ENCODE measurements at regions not wholly inside any gene's neighbourhood (a gene's known extent, or its start where the extent isn't known, plus 50 kb on each side); places are given as distances from the start of the nearest gene placed in this dataset.

DNA sequence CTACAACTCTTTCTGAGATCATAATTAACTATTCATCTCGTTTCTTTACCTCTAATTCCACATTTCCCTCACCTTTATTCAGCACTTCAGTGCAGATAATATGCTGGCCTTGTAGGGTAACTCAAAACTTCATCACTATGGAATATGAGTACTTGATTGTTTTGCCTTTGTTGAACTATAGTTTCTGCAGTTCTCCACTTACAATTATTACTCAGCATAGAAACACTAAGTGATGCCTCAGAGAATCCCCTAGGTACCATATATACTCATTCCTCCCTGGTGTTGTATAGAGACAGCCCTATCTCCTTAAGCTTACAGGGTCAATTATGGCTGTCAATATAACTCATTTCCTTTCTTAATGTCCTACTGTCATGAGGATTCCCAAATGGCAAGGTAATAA lies 380.6 kb upstream of the RBMS3 start (continued):
- TF ChIP-seq, protein P1, sequence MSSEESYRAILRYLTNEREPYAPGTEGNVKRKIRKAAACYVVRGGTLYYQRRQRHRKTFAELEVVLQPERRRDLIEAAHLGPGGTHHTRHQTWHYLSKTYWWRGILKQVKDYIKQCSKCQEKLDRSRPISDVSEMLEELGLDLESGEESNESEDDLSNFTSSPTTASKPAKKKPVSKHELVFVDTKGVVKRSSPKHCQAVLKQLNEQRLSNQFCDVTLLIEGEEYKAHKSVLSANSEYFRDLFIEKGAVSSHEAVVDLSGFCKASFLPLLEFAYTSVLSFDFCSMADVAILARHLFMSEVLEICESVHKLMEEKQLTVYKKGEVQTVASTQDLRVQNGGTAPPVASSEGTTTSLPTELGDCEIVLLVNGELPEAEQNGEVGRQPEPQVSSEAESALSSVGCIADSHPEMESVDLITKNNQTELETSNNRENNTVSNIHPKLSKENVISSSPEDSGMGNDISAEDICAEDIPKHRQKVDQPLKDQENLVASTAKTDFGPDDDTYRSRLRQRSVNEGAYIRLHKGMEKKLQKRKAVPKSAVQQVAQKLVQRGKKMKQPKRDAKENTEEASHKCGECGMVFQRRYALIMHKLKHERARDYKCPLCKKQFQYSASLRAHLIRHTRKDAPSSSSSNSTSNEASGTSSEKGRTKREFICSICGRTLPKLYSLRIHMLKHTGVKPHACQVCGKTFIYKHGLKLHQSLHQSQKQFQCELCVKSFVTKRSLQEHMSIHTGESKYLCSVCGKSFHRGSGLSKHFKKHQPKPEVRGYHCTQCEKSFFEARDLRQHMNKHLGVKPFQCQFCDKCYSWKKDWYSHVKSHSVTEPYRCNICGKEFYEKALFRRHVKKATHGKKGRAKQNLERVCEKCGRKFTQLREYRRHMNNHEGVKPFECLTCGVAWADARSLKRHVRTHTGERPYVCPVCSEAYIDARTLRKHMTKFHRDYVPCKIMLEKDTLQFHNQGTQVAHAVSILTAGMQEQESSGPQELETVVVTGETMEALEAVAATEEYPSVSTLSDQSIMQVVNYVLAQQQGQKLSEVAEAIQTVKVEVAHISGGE (CRISPR knock-in tag; IDR thresholded peaks at IDR 0.05) = no peak
- TF ChIP-seq, protein P2, sequence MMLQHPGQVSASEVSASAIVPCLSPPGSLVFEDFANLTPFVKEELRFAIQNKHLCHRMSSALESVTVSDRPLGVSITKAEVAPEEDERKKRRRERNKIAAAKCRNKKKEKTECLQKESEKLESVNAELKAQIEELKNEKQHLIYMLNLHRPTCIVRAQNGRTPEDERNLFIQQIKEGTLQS (IDR thresholded peaks at IDR 0.05; ENCODE audit: borderline replicate concordance, extremely low read depth, low read depth, low read length) = no peak
- TF ChIP-seq CEBPB (IDR thresholded peaks at IDR 0.05; ENCODE audit: borderline replicate concordance in 1 of 2, low read depth in 2 of 2, low read length in 2 of 2) (no peak), KAT2A (conservative IDR thresholded peaks at IDR 0.05; ENCODE audit: control insufficient read depth, low read depth, low read length) (no peak), TBL1XR1 (IDR thresholded peaks at IDR 0.05; ENCODE audit: low read depth, low read length) (no peak)

DNA sequence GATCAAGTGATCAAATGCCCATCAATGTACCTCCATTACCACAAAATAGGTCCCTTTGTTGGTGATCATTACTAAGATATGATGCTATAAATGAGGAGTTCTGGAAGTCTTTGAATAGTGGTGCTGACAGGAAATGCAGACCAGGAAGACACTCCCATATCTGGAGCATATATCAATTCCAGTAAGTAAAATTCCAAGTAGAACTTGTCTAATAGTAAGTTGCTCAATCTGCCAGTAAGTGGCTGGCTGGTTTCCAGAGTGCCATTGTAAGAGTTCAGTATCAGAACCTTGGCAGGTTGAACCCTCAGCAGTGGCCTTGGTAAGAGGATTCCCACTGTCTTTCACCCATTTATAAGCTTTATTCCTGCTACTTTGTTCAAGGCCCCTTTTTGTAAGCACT lies 379.9 kb upstream of the RBMS3 start:
- Histone ChIP-seq H3K4me1 (ENCODE audit: control insufficient read depth, insufficient read depth, low read length) (no peaks in the 10 kb centered on the region), H3K4me2 (ENCODE audit: control insufficient read depth, insufficient read depth) (no peak overlapping the region), H2AFZ (ENCODE audit: control insufficient read depth, low read depth, low read length) (no peak overlapping the region), H4K20me1 (ENCODE audit: control insufficient read depth, insufficient read depth) (no peaks in the 10 kb centered on the region), H3K27me3 (replicated peaks in 1 of 2; ENCODE audit: control insufficient read depth in 2 of 2, insufficient read depth in 2 of 2, low read length in 1 of 2) (no peaks in the 10 kb centered on the region; a peak in 1 of 4 replicates), H3K79me2 (ENCODE audit: control insufficient read depth, insufficient read depth, low read length) (no peaks in the 10 kb centered on the region), H3K36me3 (ENCODE audit: control insufficient read depth in 2 of 2, insufficient read depth in 2 of 2, low read length in 1 of 2) (no peaks in the 10 kb centered on the region), H3K4me3 (no peak overlapping the region), H3K27ac (ENCODE audit: control insufficient read depth, insufficient read depth) (no peak overlapping the region), H3K9ac (ENCODE audit: control insufficient read depth, insufficient read depth, low read length) (no peak overlapping the region), H3K9me3 (replicated peaks; ENCODE audit: control insufficient read depth, insufficient read depth, low read length) (no peaks in the 10 kb centered on the region; the same call in 2 of the 3 replicates)
- RAD21 ChIA-PET (ENCODE audit: unreplicated experiment) = no interaction called here
- in situ Hi-C loops (cut with MboI) (loop anchor here (25.0 kb wide), 1 partner anchor 1286 kb away; no protein-coding TSS in a partner anchor), intact Hi-C loops (cut with micrococcal nuclease; ENCODE audit: unreplicated experiment) (no loop called here)
- FAIRE-seq (no peak), ATAC-seq (no peak), DNase-seq (ENCODE audit: low read depth, low spot score) (no peak)
- POLR2A ChIA-PET = no interaction called here
- BruUV-seq (replicated peaks) = no TSS peak
- CTCF ChIA-PET = interaction anchor here (1.4 kb wide), 1 partner anchor 15 kb away, joined by 5 read pairs; no protein-coding TSS in a partner anchor
- SMC1A ChIA-PET (ENCODE audit: uncharacterized antibody, unreplicated experiment) = interaction anchor here (1.0 kb wide), 1 partner anchor 63 kb away, joined by 3 read pairs; no protein-coding TSS in a partner anchor
- TF ChIP-seq YY1 (IDR thresholded peaks at IDR 0.05; ENCODE audit: low read depth, low read length) (no peak), TCF12 (IDR thresholded peaks at IDR 0.05; ENCODE audit: low read depth, low read length) (no peak), CREB1 (IDR thresholded peaks at IDR 0.05; ENCODE audit: low read depth) (no peak), ZNF217 (IDR thresholded peaks at IDR 0.05) (no peak), FOXK2 (IDR thresholded peaks at IDR 0.05) (no peak), YBX1 (IDR thresholded peaks at IDR 0.05) (no peak), NFXL1 (IDR thresholded peaks at IDR 0.05; ENCODE audit: borderline replicate concordance) (no peak), HSF1 (IDR thresholded peaks at IDR 0.05; ENCODE audit: low read depth, low read length) (no peak), RELB (IDR thresholded peaks at IDR 0.05; ENCODE audit: low read depth) (no peak), ATF7 (IDR thresholded peaks at IDR 0.05; ENCODE audit: low read depth) (no peak), ZNF274 (IDR thresholded peaks at IDR 0.05; ENCODE audit: insufficient read depth, insufficient read length) (no peak)
- TF ChIP-seq, protein P3, sequence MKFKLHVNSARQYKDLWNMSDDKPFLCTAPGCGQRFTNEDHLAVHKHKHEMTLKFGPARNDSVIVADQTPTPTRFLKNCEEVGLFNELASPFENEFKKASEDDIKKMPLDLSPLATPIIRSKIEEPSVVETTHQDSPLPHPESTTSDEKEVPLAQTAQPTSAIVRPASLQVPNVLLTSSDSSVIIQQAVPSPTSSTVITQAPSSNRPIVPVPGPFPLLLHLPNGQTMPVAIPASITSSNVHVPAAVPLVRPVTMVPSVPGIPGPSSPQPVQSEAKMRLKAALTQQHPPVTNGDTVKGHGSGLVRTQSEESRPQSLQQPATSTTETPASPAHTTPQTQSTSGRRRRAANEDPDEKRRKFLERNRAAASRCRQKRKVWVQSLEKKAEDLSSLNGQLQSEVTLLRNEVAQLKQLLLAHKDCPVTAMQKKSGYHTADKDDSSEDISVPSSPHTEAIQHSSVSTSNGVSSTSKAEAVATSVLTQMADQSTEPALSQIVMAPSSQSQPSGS (IDR thresholded peaks at IDR 0.05; ENCODE audit: low read length) = no peak

Measured in GM12878 (cell line).